GM23338 (cell line): ENCODE measurements at regions not wholly inside any gene's neighbourhood (a gene's known extent, or its start where the extent isn't known, plus 50 kb on each side); places are given as distances from the start of the nearest gene placed in this dataset.

ENCODE experiments used
- ATAC-seq: fragments of 200-7000 bp; cut with Tn5 transposase; 3 replicates; pipeline ENCODE4 v1.9.1; 2020
- DNase-seq: peaks from one replicate; pipeline ENCODE4 v3.0.0-alpha.2; 2015; ENCODE audit warnings: low spot score
- H2AFZ ChIP-seq: fragments of 200-600 bp; sonication (generic); 2 replicates; pipeline ENCODE4 v1.8.0; 2016; ENCODE audit warnings: antibody characterized with exemption, mild to moderate bottlenecking, moderate library complexity
- H3F3A ChIP-seq: fragments of 200-600 bp; sonication (generic); replicated peaks from 2 replicates; pipeline ENCODE4 v1.8.0; 2017; ENCODE audit warnings: antibody characterized with exemption, mixed run types, low read depth
- H3K27ac ChIP-seq: fragments of 200-600 bp; sonication (generic); 2 replicates; pipeline ENCODE4 v1.6.1; 2016; ENCODE audit warnings: low read depth
- H3K27me3 ChIP-seq: fragments of 200-600 bp; sonication (generic); 2 replicates; pipeline ENCODE4 v1.8.0; 2016; ENCODE audit warnings: mild to moderate bottlenecking, mixed run types, moderate library complexity; ENCODE audit not compliant: insufficient read depth
- H3K36me3 ChIP-seq: fragments of 200-600 bp; sonication (generic); 2 replicates; pipeline ENCODE4 v1.8.0; 2016; ENCODE audit warnings: mild to moderate bottlenecking; ENCODE audit not compliant: insufficient read depth
- H3K4me1 ChIP-seq: fragments of 200-600 bp; sonication (generic); 2 replicates; pipeline ENCODE4 v1.8.0; 2016; ENCODE audit warnings: mild to moderate bottlenecking, moderate library complexity; ENCODE audit not compliant: insufficient read depth
- H3K4me2 ChIP-seq: fragments of 200-600 bp; sonication (generic); 2 replicates; pipeline ENCODE4 v1.7.1; 2017; ENCODE audit warnings: mixed run types
- H3K4me3 ChIP-seq: fragments of 200-600 bp; sonication (generic); 2 replicates; pipeline ENCODE4 v1.6.1; 2016; ENCODE audit warnings: mixed run types
- H3K79me2 ChIP-seq: fragments of 200-600 bp; sonication (generic); replicated peaks from 2 replicates; pipeline ENCODE4 v1.8.0; 2017; ENCODE audit warnings: mild to moderate bottlenecking; ENCODE audit not compliant: insufficient read depth
- H3K9me2 ChIP-seq: fragments of 200-600 bp; sonication (generic); 2 replicates; pipeline ENCODE4 v1.8.0; 2017; ENCODE audit not compliant: insufficient read depth
- H4K20me1 ChIP-seq: fragments of 200-600 bp; sonication (generic); replicated peaks from 2 replicates; pipeline ENCODE4 v1.8.0; 2017; ENCODE audit warnings: mild to moderate bottlenecking; ENCODE audit not compliant: insufficient read depth
- H3K27ac Mint-ChIP-seq: 2 replicates; pipeline ENCODE4 v1.8.0; 2020; ENCODE audit warnings: inconsistent platforms, mild to moderate bottlenecking, moderate library complexity, mixed read lengths
- H3K27me3 Mint-ChIP-seq: 3 replicates; pipeline ENCODE4 v1.8.0; 2022; ENCODE audit warnings: low read depth, mild to moderate bottlenecking, moderate library complexity, mixed read lengths, inconsistent platforms; ENCODE audit not compliant: insufficient read depth, poor library complexity
- H3K36me3 Mint-ChIP-seq: 3 replicates; pipeline ENCODE4 v1.8.0; 2021; ENCODE audit warnings: low read depth, mild to moderate bottlenecking, inconsistent platforms, moderate library complexity, mixed read lengths
- H3K4me1 Mint-ChIP-seq: 3 replicates; pipeline ENCODE4 v1.8.0; 2020; ENCODE audit warnings: mild to moderate bottlenecking, inconsistent platforms, mixed read lengths
- H3K4me3 Mint-ChIP-seq: 3 replicates; pipeline ENCODE4 v1.8.0; 2021; ENCODE audit warnings: moderate library complexity, mild to moderate bottlenecking, inconsistent platforms, mixed read lengths
- H3K9me3 Mint-ChIP-seq: 3 replicates; pipeline ENCODE4 v1.8.0; 2020; ENCODE audit warnings: moderate library complexity, mild to moderate bottlenecking, inconsistent platforms, mixed read lengths
- CREB1 ChIP-seq: fragments of 250-450 bp; sonication (Bioruptor Pico); IDR thresholded peaks from 2 replicates; pipeline ENCODE4 v1.5.0; 2020; ENCODE audit warnings: low read depth, mild to moderate bottlenecking, moderate library complexity
- CTCF ChIP-seq, 2 experiments: fragments of 200-600 bp in 1 of 2; sonication (generic) in 1 of 2; conservative IDR thresholded peaks; 2 replicates each; pipeline versions ENCODE4 v1.5.1 to v1.6.1; 2016 to 2017; ENCODE audit warnings: antibody characterized with exemption in 2 of 2, low read depth in 2 of 2, mild to moderate bottlenecking in 2 of 2, moderate library complexity in 1 of 2
- EZH2phosphoT487 ChIP-seq: fragments of 200-600 bp; sonication (generic); IDR thresholded peaks from one replicate; pipeline ENCODE4 v1.8.1; 2018; ENCODE audit warnings: antibody characterized with exemption; ENCODE audit not compliant: unreplicated experiment
- NANOG ChIP-seq: IDR thresholded peaks from 2 replicates; pipeline ENCODE4 v1.6.1; 2016; ENCODE audit warnings: antibody characterized with exemption, borderline replicate concordance
- POLR2AphosphoS5 ChIP-seq: IDR thresholded peaks from 2 replicates; pipeline ENCODE4 v1.6.1; 2016; ENCODE audit warnings: antibody characterized with exemption, low read depth
- REST ChIP-seq: IDR thresholded peaks from one replicate; pipeline ENCODE4 v1.6.1; 2018; ENCODE audit warnings: antibody characterized with exemption; ENCODE audit not compliant: unreplicated experiment
- STAT1 ChIP-seq: IDR thresholded peaks from one replicate; pipeline ENCODE4 v1.6.1; 2016; ENCODE audit warnings: antibody characterized with exemption; ENCODE audit not compliant: unreplicated experiment
- ZNF114 ChIP-seq: fragments of 250-450 bp; sonication (Bioruptor Pico); IDR thresholded peaks from 2 replicates; pipeline ENCODE4 v1.5.0; 2020; ENCODE audit warnings: mild to moderate bottlenecking, moderate library complexity
- ZNF331 ChIP-seq: fragments of 250-450 bp; sonication (Bioruptor Pico); IDR thresholded peaks from 2 replicates; pipeline ENCODE4 v1.5.0; 2020; ENCODE audit warnings: low read depth, mild to moderate bottlenecking, moderate library complexity

- Mint-ChIP-seq H3K36me3 (no peaks in the 10 kb centered on the region), H3K27me3 (no peaks in the 10 kb centered on the region), H3K27ac (no peak overlapping the region), H3K4me3 (no peak overlapping the region), H3K9me3 (peaks cover 8% of the 10 kb centered on the region; the same call in 2 of the 3 replicates), H3K4me1 (no peaks in the 10 kb centered on the region)
- DNase-seq: no peak
- Histone ChIP-seq H3K79me2 (no peaks in the 10 kb centered on the region), H4K20me1 (no peaks in the 10 kb centered on the region), H3K27ac (no peak overlapping the region), H2AFZ (no peak overlapping the region), H3K4me3 (no peak overlapping the region), H3K36me3 (no peaks in the 10 kb centered on the region), H3K4me1 (no peaks in the 10 kb centered on the region), H3K27me3 (no peaks in the 10 kb centered on the region), H3K9me2 (no peaks in the 10 kb centered on the region), H3K4me2 (no peak overlapping the region), H3F3A (no peaks in the 10 kb centered on the region)
- no peak for ATAC-seq
- TF ChIP-seq POLR2AphosphoS5: no peak
- no peak for TF ChIP-seq ZNF114 (CRISPR knock-in tag)
- no peak for TF ChIP-seq REST
- no peak for TF ChIP-seq CTCF (conservative IDR thresholded peaks at IDR 0.05; ENCODE audit: low read depth in 2 of 2)
- no peak for TF ChIP-seq EZH2phosphoT487
- no peak for TF ChIP-seq ZNF331 (CRISPR knock-in tag)
- no peak for TF ChIP-seq STAT1
- TF ChIP-seq CREB1 (CRISPR knock-in tag): no peak
- no peak for TF ChIP-seq NANOG
These were observed 109.6 kb downstream of the TMEM144 start for GRCh38 chr4:158319880-158320279.

- Histone ChIP-seq H3K36me3 (no peaks in the 10 kb centered on the region), H3K79me2 (no peaks in the 10 kb centered on the region), H3K4me3 (no peak overlapping the region), H3K4me2 (no peak overlapping the region), H4K20me1 (no peaks in the 10 kb centered on the region), H3K9me2 (no peaks in the 10 kb centered on the region), H3K27ac (no peak overlapping the region), H3F3A (no peaks in the 10 kb centered on the region), H3K4me1 (no peaks in the 10 kb centered on the region), H3K27me3 (no peaks in the 10 kb centered on the region), H2AFZ (no peak overlapping the region)
- peaks cover 8% of the 10 kb centered on the region; the same call in 2 of the 3 replicates for H3K9me3 Mint-ChIP-seq
- no peaks in the 10 kb centered on the region for H3K36me3 Mint-ChIP-seq
- H3K27me3 Mint-ChIP-seq: no peaks in the 10 kb centered on the region
- DNase-seq (no peak), ATAC-seq (no peak)
- TF ChIP-seq CREB1 (CRISPR knock-in tag): no peak
- no peak for TF ChIP-seq CTCF (conservative IDR thresholded peaks at IDR 0.05; ENCODE audit: low read depth in 2 of 2)
- TF ChIP-seq NANOG: no peak
- no peak for TF ChIP-seq REST
- H3K4me1 Mint-ChIP-seq: no peaks in the 10 kb centered on the region
- no peak overlapping the region for H3K27ac Mint-ChIP-seq
- H3K4me3 Mint-ChIP-seq: no peak overlapping the region
These were observed 111.8 kb downstream of the TMEM144 start for GRCh38 chr4:158322109-158322508.
